GM21526 (cell line): ENCODE measurements at regions not wholly inside any gene's neighbourhood (a gene's known extent, or its start where the extent isn't known, plus 50 kb on each side); places are given as distances from the start of the nearest gene placed in this dataset.
"Not testable (repeated sequence)": the region's sequence is repeated elsewhere in the genome, so short reads cannot be mapped to it uniquely, and the experiment has no call there.

Experiments used
- ATAC-seq: cut with Tn5 transposase; IDR thresholded peaks from one replicate; pipeline ENCODE4 v1.9.1; 2021; ENCODE audit warnings: moderate library complexity; ENCODE audit not compliant: unreplicated experiment, low FRiP score

DNA sequence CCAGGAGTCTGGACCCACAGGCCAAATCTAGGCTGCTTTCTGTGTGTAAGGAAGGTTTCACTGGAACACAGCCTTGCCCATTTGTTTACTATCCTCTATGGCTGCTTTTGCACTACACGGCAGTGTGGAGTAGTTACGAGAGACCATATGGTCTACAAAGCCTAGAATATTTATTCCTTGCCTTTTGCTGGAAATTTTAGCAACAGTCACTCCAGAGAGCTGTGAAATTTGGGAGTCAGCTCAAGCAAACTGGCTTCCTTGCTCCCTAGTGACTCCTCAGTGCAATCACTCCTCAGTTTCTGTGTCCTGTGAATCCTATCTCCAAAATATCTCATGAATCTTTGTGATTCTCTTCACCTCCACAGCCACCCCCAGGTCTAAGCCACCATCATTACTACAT is 99.0 kb upstream of the CPEB2 start:
- ATAC-seq: no peak

DNA sequence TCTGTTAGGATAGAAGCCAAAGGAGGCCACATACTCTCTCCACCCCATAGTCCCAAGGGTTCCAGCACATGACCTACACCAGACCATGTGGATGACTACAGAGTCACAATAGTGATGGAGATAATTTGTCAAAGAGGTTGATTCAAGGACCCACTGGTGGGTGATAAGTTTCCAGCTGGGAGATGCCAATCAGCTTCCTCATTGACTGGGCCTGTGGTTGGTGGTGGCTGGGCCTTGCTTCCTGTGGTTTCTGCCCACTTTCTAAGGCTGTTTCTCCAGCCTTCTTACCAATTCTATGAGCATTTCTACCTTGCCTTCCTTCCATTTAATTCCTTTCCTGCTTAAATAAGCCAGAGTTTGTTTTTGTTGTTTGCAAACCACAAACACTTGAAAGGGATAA is 95.5 kb upstream of the CPEB2 start:
- no peak for ATAC-seq

DNA sequence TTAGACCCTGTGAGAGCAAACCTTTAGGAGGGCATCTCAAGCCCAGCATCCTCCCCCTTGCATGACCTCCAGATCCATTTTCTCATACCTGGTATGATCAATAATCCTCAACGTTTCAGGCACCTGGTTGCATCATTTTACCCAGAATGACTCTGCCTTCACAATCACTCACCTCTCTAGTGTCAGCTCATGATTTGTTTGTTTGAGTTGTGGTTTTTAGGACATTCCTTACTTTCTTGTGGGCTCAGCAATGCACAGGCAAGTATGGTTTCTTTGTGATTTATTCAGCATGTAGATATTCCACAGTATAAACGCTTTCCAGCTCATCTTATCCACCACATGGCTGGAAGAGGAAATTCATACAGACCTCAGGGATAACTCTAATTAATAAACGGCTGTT is 93.6 kb upstream of the CPEB2 start:
- no peak for ATAC-seq

DNA sequence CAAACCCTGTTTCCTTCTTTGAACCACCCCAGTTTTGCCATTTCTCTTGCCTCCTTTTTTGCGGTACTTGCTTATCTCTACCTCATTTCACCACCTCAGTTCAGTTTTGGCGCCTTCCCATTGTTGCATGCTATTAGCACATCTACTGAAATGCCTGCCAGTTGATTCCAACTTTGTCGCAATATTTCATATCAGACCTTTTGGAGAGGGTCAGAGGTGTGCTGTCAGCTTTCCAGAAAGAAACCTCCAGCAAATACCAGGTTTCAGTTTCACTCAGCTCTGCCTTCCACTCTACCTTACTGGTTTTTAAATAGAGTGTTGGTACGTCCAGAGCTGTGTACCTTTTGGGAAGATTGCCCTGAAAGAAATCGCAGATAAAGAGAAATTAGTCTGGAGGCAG is 91.9 kb upstream of the CPEB2 start:
- ATAC-seq: no peak

DNA sequence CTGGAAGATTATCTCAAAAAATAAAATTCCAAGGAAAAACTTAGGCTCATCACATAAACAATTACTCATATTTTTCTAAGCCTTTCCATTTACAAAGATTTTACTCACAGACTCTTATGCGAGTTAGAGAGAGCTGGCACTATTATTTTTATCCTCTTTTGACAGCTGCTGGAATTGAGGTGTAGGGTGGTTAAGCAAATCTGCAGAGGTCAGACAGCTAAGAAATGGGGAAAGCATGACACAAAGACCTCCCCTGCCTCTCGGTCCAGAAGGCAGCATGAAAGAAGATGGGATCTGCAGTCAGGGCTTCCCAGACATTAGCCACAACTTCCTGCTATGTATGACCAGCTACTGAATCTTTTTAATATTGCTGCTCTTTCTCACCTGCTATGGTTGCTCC is 89.9 kb upstream of the CPEB2 start:
- ATAC-seq: no peak

DNA sequence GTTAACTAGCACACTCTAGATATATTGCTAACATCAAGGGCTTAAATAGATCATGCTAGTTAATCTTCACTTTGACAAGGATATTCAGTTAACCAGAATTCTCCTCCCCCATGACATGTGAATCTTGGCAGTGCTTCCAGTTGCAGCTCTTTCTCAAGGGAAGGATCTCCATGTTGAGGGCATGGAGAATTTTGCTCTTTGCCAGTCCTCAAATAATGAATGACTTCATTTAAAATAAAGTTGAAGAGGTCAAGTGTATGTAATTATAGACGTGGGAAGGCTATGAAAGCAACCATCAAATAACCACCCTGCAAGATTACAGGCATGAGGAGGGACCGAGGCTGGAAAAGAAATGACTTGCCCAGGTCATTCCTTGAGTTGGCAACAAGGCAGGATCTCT is 87.3 kb upstream of the CPEB2 start:
- ATAC-seq: no peak

DNA sequence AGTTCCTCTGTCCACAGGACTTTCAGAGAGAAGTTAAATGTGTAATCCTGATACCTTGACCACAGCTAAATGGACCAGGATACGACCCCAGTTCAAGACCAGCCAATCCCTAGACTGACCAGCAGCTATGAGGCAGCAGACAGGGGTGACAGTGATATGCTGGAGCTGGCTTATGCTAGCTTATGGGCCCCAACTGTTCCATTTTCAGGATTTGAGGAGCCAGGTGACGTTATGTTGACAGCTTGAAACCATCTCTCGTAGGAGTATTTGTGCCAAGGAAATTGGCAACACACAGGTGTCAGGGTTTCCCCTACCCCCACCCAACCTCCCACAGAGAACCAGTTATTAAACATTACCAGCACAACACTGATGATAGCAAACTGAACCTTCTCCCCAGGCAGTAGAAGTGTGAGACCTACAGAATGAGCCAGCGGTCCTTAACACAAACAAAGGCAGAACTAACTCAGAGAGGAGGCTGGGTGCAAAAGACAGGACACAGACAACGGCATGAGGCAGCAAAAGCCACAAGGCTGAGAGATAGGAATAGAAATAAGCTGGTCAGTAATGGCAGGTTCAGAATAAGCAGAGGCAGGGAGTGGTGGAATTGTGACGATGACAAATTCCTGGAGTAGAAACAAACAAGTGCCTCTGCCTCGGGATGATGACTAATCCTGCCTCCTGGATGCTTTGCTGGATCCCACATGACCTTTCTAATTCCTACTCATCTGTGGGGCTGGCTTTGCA is 85.6 kb upstream of the CPEB2 start:
- no peak for ATAC-seq

DNA sequence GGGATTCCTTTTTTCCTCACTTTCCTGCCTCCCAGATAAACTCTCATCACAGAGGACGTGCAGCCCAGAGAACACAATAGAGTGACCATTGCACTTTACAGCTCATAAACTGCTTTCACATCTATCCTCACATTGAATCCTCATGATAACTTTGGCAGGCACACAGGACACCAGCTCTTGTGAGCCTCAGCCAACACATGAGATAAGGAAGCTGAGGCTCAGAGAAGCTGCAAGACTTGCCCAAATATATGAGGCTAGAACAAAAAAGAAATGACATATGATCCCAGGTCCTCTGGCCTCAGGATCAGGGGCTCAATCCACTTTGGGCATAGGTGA is 85.0 kb upstream of the CPEB2 start:
- ATAC-seq: no peak

DNA sequence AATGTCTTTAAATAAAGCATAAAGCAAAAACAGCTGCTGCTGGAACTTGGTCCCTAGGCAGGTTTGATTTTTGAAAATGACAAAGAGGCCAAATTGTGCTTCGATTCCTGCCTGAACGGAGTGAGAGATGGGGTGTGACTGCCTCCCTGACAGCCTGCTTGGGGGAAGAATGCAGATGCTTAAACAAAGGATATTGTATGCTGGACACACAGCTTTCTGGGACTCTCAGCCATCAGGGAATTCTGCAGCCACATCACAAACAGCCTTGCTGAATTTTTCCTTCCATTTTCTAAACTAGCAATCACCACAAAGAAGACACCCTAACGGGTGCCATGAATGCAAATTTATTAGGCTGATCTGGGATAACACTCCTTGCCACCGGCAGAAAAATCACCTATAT is 83.9 kb upstream of the CPEB2 start:
- ATAC-seq: no peak

DNA sequence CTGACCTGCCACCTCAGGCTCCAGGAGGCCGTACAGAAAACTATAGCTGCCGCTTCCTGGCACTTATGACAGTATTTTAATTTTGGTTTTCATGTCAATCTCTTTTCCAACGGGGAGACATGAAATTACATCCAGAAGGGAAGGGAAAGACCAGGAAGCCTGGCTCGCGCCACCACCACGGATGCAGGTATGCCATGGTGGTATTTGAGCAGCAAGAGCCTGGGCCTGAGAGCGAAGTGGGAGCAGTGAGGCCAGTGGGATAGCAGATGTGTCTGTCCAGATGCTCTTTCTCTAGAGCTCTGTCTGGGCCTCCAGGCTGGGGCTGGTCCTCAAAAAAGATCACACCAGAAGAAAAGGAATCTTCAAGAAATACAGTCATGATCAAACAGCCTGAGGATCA is 82.5 kb upstream of the CPEB2 start:
- no peak for ATAC-seq

DNA sequence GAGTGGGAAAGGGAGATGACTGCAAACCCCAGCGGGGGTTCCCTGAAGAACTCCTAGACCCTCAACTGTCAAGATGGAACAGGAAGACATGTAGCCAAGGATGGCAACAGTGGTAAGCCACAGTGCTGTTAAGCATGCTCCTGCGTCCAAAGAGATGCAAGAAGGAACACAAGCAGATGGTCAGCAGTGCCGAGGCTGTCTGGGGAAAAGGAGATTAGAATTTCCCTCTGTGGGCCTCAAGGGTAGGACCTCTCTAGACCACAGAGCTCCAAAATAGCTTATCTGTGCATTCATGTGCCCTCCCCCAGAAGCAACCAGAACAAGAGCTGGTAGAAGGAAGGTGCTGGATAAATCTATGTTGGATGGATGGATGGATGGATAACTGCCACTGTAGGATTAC is 82.0 kb upstream of the CPEB2 start:
- ATAC-seq: no peak

DNA sequence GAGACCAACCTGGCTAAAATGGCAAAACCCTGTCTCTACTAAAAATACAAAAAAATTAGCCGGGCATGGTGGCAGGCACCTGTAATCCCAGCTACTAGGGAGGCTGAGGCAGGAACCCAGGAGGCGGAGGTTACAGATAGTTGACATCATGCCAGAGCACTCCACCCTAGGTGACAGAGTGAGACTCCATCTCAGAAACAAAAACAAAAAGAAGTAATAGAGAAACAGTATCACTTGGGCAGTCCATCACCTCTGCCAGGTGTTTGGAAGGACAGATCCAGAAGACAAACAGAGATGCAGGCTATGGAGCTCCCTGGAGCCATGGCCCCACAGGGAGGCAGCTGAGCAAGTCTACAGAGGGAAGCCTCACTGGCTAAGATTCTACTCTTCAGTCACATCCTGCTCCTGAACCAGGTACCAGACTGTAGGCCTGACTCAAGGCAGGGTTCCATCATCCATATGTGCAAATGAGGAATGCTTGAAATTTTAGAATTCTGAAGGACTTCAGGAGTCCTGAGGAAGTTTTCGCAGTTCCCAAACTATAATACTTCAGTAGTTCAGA is 81.4 kb upstream of the CPEB2 start:
- no peak for ATAC-seq

DNA sequence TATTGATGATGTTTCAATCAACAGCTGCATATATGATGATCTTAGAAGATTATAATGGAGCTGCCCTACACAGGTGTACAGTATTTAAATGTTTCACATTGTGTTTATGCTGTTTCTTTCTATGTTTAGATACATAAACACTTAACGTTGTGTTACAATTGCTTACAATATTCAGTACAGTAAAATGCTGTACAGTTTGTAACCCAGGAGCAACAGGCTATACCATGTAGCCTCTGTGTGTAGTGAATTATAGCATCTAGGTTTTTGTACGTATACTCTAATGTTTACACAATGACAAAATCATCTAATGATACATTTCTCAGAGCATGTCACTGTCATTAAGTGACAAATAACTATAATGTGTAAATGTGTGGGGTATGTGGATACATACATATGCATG is 80.5 kb upstream of the CPEB2 start:
- ATAC-seq: not testable (repeated sequence)

DNA sequence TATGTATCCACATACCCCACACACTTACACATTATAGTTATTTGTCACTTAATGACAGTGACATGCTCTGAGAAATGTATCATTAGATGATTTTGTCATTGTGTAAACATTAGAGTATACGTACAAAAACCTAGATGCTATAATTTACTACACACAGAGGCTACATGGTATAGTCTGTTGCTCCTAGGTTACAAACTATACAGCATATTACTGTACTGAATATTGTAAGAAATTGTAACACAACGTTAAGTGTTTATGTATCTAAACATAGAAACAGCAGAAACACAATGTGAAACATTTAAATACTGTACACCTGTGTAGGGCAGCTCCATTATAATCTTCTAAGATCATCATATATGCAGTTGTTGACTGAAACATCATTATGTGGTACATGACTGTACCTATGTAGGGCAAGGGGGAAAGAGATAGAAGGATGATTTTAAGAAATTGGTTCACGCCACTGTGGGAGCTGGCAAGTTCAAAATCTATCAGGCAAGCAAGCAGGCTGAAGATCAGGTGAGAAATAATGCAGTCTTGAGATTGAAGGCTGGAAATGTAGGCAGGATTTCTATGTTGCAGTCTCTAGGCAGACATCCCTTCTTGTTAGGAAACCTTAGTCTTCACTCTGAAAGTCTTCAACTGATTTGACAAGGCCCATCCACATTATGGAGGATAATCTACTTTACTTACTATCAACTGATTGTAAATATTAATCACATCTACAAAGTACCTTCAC is 78.0 kb upstream of the CPEB2 start:
- no peak for ATAC-seq

DNA sequence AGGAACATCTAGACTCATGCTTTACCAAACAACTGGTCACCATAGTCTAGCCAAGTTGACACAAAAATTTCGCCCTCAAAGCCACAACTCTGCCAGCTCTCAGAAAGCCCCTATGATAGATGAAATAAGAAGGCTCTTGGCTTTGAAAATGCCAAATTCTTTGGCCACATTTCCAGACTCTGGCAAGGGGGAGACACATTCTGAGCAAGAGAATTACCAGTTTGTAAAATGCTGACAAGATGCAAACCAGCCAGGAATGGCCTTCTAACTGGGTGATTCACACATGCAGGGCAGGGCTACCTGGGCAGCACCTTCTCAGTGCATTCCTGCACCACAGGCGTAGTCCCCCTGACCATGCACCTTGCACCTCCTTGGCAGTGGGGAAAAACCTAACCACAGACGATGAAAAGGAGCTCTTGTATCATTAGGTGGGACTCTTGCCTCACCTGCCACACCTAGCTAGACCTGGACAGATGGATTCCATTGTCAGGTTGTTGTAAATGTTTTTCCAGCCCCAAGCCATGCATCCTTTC is 77.4 kb upstream of the CPEB2 start:
- ATAC-seq: no peak

DNA sequence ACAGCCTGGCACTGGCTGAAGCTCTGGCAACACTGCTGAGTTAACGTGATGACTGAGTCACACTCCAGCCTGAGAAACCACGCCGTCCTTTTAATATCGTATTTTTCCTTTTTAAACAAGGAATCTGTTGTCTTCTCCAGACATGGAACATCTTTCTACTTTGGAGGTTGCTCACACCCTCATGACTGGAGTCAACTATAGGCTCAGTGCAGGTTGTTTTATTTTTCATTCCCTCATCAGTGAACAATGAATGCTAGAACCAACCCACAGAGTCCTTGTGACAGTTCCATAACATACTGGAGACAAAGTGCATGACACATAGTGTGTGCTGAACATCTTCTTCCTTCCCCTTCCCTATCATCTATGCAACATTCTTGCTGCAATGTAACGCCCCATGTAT is 76.8 kb upstream of the CPEB2 start:
- no peak for ATAC-seq

DNA sequence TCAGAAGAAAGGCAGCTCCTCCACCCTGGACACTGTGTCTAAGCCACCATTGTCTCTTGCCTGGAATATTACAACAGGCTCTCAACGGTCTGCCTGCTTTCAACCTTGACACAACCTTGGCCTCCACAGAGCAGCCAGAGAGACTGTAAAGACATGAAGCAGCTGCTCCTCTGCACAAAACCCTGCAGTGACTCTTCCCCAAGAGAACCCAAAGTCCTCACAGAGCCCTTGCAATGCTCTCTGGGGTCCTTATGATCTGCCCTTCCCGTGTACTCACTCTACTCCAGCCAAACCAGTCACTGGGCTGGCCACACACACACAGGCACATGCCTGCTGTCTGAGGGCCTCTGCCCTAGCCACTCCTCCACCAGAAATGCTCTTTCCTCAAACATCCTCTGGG is 75.9 kb upstream of the CPEB2 start:
- ATAC-seq: no peak

DNA sequence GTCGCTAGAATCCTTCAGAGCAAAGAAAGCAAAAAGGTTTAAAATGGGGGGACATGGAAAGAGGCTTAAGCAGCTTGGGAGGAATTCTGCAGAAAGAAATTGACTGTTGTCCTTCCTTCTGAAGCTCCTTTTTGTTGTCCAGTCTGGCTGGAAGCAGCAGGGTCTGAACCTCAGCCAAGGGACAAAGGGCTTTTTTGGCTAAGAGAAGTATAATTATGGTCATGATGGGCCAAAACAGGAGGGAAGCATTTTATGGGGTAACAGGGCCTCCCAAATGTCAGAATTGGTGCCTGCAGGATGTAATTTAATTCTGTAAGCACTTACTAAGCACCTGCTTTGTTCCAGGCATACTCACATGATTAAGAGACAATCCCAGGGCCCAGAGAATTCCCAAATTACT is 74.2 kb upstream of the CPEB2 start:
- no peak for ATAC-seq

DNA sequence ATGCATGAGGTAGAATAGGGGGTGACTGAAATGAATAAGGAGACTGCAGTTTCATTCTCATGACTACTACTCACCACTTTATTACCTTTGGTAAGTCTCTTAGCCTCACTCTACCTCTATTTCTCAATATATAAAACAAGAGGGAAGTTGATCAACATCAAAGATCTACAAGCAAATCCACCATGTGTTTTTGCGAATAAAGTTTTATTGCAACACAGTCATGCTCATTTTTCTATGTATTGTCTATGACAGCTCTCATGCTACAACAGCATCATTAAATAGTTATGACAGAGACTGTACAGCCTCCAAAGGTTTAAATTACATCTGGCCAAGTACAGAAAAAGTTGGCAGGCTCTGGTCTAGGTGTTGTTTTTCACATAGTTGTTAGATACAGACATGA is 72.6 kb upstream of the CPEB2 start:
- ATAC-seq: no peak

DNA sequence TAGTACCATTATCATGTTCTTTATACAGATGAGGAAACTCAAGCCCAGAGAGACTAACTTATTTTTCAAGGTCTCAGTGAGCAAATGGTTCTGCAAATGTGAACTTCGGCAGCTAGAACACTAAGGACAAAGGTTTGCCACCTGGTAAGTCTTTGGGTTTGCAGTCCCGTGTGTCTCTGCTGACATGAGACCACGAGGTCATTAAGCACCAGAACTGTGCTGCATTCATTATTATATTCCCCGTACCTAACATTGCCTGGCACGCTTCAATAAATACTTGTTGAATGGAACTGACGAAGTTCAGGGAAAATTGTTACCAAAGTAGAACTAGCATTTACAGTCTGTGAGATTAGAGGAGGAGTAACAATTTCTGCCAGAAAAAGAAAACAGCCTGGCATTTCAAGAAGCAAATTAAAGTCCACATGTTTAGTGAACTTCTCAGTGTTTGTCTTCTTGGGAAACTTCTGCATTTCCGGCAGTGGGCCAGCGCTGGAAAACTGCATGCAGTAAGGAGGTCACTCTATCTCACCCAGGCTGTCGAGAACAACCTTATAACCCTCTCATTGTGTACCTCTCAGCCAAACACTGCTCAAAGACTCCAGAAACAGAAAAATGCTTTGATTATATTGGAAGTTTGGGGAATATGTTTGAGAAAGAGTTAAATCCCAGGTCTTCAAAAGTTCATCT is 67.4 kb upstream of the CPEB2 start:
- no peak for ATAC-seq

DNA sequence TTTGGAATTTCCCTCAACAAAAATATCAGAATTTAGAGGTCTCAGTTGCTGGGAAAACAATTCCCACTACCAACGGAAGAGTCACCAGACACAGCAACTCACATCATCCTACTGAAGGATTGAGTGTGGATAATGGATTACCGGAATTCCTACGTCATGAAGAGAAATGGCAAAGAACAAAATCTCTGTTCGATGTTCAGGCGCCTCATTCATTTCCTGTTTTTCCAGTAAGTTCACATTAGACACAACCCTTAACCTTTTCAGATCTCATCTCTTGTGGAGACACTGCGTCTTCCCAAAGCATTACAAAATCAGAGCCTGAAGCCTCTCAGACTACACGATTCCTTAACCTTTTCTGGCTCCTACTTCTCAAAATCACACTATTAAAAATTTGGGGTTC is 58.5 kb upstream of the CPEB2 start:
- ATAC-seq: no peak
